Common myeloid progenitor, CD34-positive (primary cell): ENCODE measurements at regions not wholly inside any gene's neighbourhood (a gene's known extent, or its start where the extent isn't known, plus 50 kb on each side); places are given as distances from the start of the nearest gene placed in this dataset.

Experiments used
- CTCF ChIA-PET: fragments of 350-600 bp; sonication (Branson Sonifier 250); formaldehyde crosslinking; loops from one replicate; lab custom pipeline; 2021; ENCODE audit warnings: antibody characterized with exemption; lab: Charles Lee
- POLR2A ChIA-PET: fragments of 350-600 bp; sonication (Branson Sonifier 250); formaldehyde crosslinking; loops from one replicate; lab custom pipeline; 2021; ENCODE audit warnings: antibody characterized with exemption; lab: Charles Lee
- DNase-seq, 3 donors: peaks; one replicate each; pipeline versions ENCODE4 v3.0.0 to v3.0.0-alpha.2; 2013
- H3K27ac ChIP-seq, 2 experiments: 1 replicate in 1 of 2; 2 replicates in 1 of 2; pipeline ENCODE4 v1.7.0; 2013; ENCODE audit warnings: inconsistent platforms in 2 of 2, low read length in 2 of 2, mild to moderate bottlenecking in 2 of 2, low read depth in 1 of 2, moderate library complexity in 1 of 2; ENCODE audit not compliant: severe bottlenecking in 2 of 2, insufficient read depth in 1 of 2, poor library complexity in 1 of 2
- H3K27me3 ChIP-seq, 5 experiments: replicated peaks in 2 of 5; 1 replicate in 3 of 5; 2 replicates in 2 of 5; pipeline versions ENCODE4 v1.6.1 to v1.7.0; 2013; ENCODE audit warnings: low read length in 4 of 5, mild to moderate bottlenecking in 2 of 5, moderate library complexity in 2 of 5, inconsistent platforms in 1 of 5; ENCODE audit not compliant: insufficient read depth in 5 of 5, control insufficient read depth in 4 of 5
- H3K36me3 ChIP-seq, 4 experiments: 1 replicate in 2 of 4; 2 replicates in 2 of 4; pipeline versions ENCODE4 v1.6.1 to v1.7.0; 2013; ENCODE audit warnings: low read length in 3 of 4, control low read depth in 1 of 4, mild to moderate bottlenecking in 1 of 4; ENCODE audit not compliant: control insufficient read depth in 4 of 4, insufficient read depth in 4 of 4
- H3K4me1 ChIP-seq, 4 experiments: 1 replicate in 3 of 4; 2 replicates in 1 of 4; pipeline versions ENCODE4 v1.6.1 to v1.7.1; 2013; ENCODE audit warnings: low read length in 3 of 4, mild to moderate bottlenecking in 3 of 4, control low read depth in 1 of 4, inconsistent platforms in 1 of 4, moderate library complexity in 1 of 4; ENCODE audit not compliant: control insufficient read depth in 4 of 4, insufficient read depth in 4 of 4; ENCODE audit errors: control extremely low read depth in 1 of 4
- H3K4me3 ChIP-seq, 7 experiments: 1 replicate in 4 of 7; 2 replicates in 3 of 7; pipeline versions ENCODE4 v1.5.1 to v1.7.0; 2013; ENCODE audit warnings: mild to moderate bottlenecking in 7 of 7, low read length in 6 of 7, moderate library complexity in 6 of 7, inconsistent platforms in 2 of 7, low read depth in 2 of 7, control low read depth in 1 of 7; ENCODE audit not compliant: insufficient read depth in 4 of 7, control insufficient read depth in 1 of 7; ENCODE audit errors: extremely low read depth in 1 of 7
- H3K9me3 ChIP-seq, 5 experiments: 1 replicate in 4 of 5; 2 replicates in 1 of 5; pipeline versions ENCODE4 v1.6.1 to v1.7.1; 2013; ENCODE audit warnings: low read length in 4 of 5, mild to moderate bottlenecking in 2 of 5, inconsistent platforms in 1 of 5, low read depth in 1 of 5, moderate library complexity in 1 of 5; ENCODE audit not compliant: control insufficient read depth in 4 of 5, insufficient read depth in 2 of 5; ENCODE audit errors: control extremely low read depth in 1 of 5
- WGBS: methylation state at CpG from one replicate; pipeline ENCODE4 v1.1.5; 2013; ENCODE audit not compliant: insufficient coverage; 5-methylcytosine and 5-hydroxymethylcytosine counted together

GRCh38 chr10:128981881-128982615 lies 485.0 kb upstream of the MGMT start:
- H3K9me3 ChIP-seq, result peaks cover 0 to 7% (median 0%) of the 10 kb centered on the region in 5 experiments
- POLR2A ChIA-PET, result no interaction called here
- no peak overlapping the region for H3K27ac ChIP-seq
- H3K36me3 ChIP-seq, result no peaks in the 10 kb centered on the region
- peaks cover 0 to 8% (median 0%) of the 10 kb centered on the region in 5 experiments for H3K27me3 ChIP-seq
- WGBS, result 99% methylated on average over 16 of the region's 20 CpGs
- H3K4me1 ChIP-seq, result no peaks in the 10 kb centered on the region
- CTCF ChIA-PET, result no interaction called here
- DNase-seq, result no peak
- no peak overlapping the region for H3K4me3 ChIP-seq

GRCh38 chr10:128982616-128982915 lies 484.5 kb upstream of the MGMT start:
- Histone ChIP-seq H3K4me1 (no peaks in the 10 kb centered on the region), H3K4me3 (no peak overlapping the region), H3K9me3 (peaks cover 0 to 8% (median 0%) of the 10 kb centered on the region in 5 experiments), H3K27me3 (peaks cover 0 to 8% (median 0%) of the 10 kb centered on the region in 5 experiments), H3K27ac (no peak overlapping the region), H3K36me3 (no peaks in the 10 kb centered on the region)
- ChIA-PET POLR2A (no interaction called here), CTCF (no interaction called here)
- no peak for DNase-seq
- 90% methylated on average over 3 of the region's 4 CpGs for WGBS

GRCh38 chr10:128985036-128985435 lies 482.0 kb upstream of the MGMT start:
- H3K4me3 ChIP-seq, result no peak overlapping the region

GRCh38 chr10:128990986-128991385 lies 476.1 kb upstream of the MGMT start:
- no peak for DNase-seq
- Histone ChIP-seq H3K27ac (no peak overlapping the region), H3K4me3 (no peak overlapping the region), H3K27me3 (peaks cover 0 to 18% (median 3%) of the 10 kb centered on the region in 5 experiments), H3K9me3 (peaks cover 0 to 3% (median 0%) of the 10 kb centered on the region in 5 experiments), H3K4me1 (no peaks in the 10 kb centered on the region), H3K36me3 (no peaks in the 10 kb centered on the region)
- 93% methylated on average over 17 of the region's 17 CpGs for WGBS
- ChIA-PET CTCF (interaction anchor here (0.6 kb wide), 1 partner anchor 1409 kb away, joined by 3 read pairs; no protein-coding TSS in a partner anchor), POLR2A (no interaction called here)

More at GRCh38 chr10:128985036-128985435, 482.0 kb upstream of the MGMT start:
- POLR2A ChIA-PET, result no interaction called here
- Histone ChIP-seq H3K27me3 (peaks cover 0 to 14% (median 0%) of the 10 kb centered on the region in 5 experiments), H3K4me1 (no peaks in the 10 kb centered on the region), H3K27ac (no peak overlapping the region), H3K9me3 (peaks cover 0 to 9% (median 0%) of the 10 kb centered on the region in 5 experiments), H3K36me3 (no peaks in the 10 kb centered on the region)
- DNase-seq, result no peak
- CTCF ChIA-PET, result no interaction called here
- 91% methylated on average over 1 of the region's 1 CpG for WGBS

- Histone ChIP-seq H3K4me3 (no peak overlapping the region), H3K27ac (no peak overlapping the region), H3K9me3 (no peaks in the 10 kb centered on the region), H3K4me1 (no peaks in the 10 kb centered on the region), H3K36me3 (no peaks in the 10 kb centered on the region), H3K27me3 (peaks cover 0 to 15% (median 3%) of the 10 kb centered on the region in 5 experiments)
- ChIA-PET CTCF (no interaction called here), POLR2A (no interaction called here)
- 93% methylated on average over 4 of the region's 5 CpGs for WGBS
- no peak for DNase-seq
These were observed 474.3 kb upstream of the MGMT start for GRCh38 chr10:128992770-128993169.

GRCh38 chr10:128993443-128993842 lies 473.6 kb upstream of the MGMT start:
- ChIA-PET POLR2A (no interaction called here), CTCF (interaction anchor here (1.3 kb wide), 1 partner anchor 10 kb away, joined by 3 read pairs; no protein-coding TSS in a partner anchor)
- H3K4me3 ChIP-seq, result no peak overlapping the region
- H3K36me3 ChIP-seq, result no peaks in the 10 kb centered on the region
- H3K27me3 ChIP-seq, result peaks cover 0 to 15% (median 3%) of the 10 kb centered on the region in 5 experiments
- H3K4me1 ChIP-seq, result no peaks in the 10 kb centered on the region
- WGBS, result 91% methylated on average over 8 of the region's 8 CpGs
- no peak overlapping the region for H3K27ac ChIP-seq
- no peaks in the 10 kb centered on the region for H3K9me3 ChIP-seq
- no peak for DNase-seq

- CTCF ChIA-PET, result interaction anchor here (1.3 kb wide), 1 partner anchor 10 kb away, joined by 3 read pairs; no protein-coding TSS in a partner anchor
- H3K9me3 ChIP-seq, result no peaks in the 10 kb centered on the region
- H3K27ac ChIP-seq, result no peak overlapping the region
- H3K27me3 ChIP-seq, result peaks cover 0 to 12% (median 3%) of the 10 kb centered on the region in 5 experiments
- POLR2A ChIA-PET, result interaction anchor here (0.6 kb wide), 1 partner anchor 85 kb away, joined by 3 read pairs; no protein-coding TSS in a partner anchor
- WGBS, result 88% methylated on average over 6 of the region's 8 CpGs
- no peak for DNase-seq
- H3K4me1 ChIP-seq, result no peaks in the 10 kb centered on the region
- no peaks in the 10 kb centered on the region for H3K36me3 ChIP-seq
- H3K4me3 ChIP-seq, result no peak overlapping the region
These were observed 473.0 kb upstream of the MGMT start for GRCh38 chr10:128993911-128994538.
